H1 (cell line): ENCODE measurements at regions not wholly inside any gene's neighbourhood (a gene's known extent, or its start where the extent isn't known, plus 50 kb on each side); places are given as distances from the start of the nearest gene placed in this dataset.

ENCODE experiments used
- CTCF ChIA-PET: fragments of 300-600 bp; sonication (Branson Sonifier 250); formaldehyde crosslinking; loops from one replicate; lab custom pipeline; 2021; ENCODE audit not compliant: partially characterized antibody; lab: Charles Lee
- POLR2A ChIA-PET: fragments of 300-600 bp; sonication (Branson Sonifier 250); formaldehyde crosslinking; loops from one replicate; lab custom pipeline; 2021; ENCODE audit warnings: inconsistent platforms; ENCODE audit not compliant: partially characterized antibody; lab: Charles Lee
- DNase-seq, 2 experiments: peaks; one replicate each; pipeline versions ENCODE4 v3.0.0 to v3.0.0-alpha.2; 2010 to 2022; ENCODE audit warnings: low spot score in 2 of 2, low read depth in 1 of 2, mixed read lengths in 1 of 2
- FAIRE-seq: peaks from 2 replicates; lab custom pipeline; 2011; peaks lifted over from hg19 to GRCh38; lab: Jason Lieb, UNC
- H2AFZ ChIP-seq: 2 replicates; pipeline ENCODE4 v1.8.1; 2012; ENCODE audit warnings: low read length, inconsistent platforms
- H2AK5ac ChIP-seq: 2 replicates; pipeline ENCODE4 v1.6.1; 2013; ENCODE audit warnings: low read depth, low read length
- H2BK120ac ChIP-seq: replicated peaks from 2 replicates; pipeline ENCODE3; 2013; ENCODE audit warnings: low read depth, low read length, inconsistent platforms
- H2BK12ac ChIP-seq: 2 replicates; pipeline ENCODE4 v1.6.1; 2013; ENCODE audit warnings: low read depth, low read length
- H2BK15ac ChIP-seq: 2 replicates; pipeline ENCODE4 v1.6.1; 2013; ENCODE audit warnings: low read length
- H2BK20ac ChIP-seq: 2 replicates; pipeline ENCODE4 v1.6.1; 2013; ENCODE audit warnings: low read length
- H2BK5ac ChIP-seq: 2 replicates; pipeline ENCODE4 v1.6.1; 2013; ENCODE audit warnings: low read depth, low read length
- H3K14ac ChIP-seq: 2 replicates; pipeline ENCODE4 v1.6.1; 2013; ENCODE audit warnings: inconsistent platforms; ENCODE audit not compliant: insufficient read length
- H3K18ac ChIP-seq: 2 replicates; pipeline ENCODE4 v1.6.1; 2013; ENCODE audit warnings: low read length; ENCODE audit errors: extremely low read depth
- H3K23ac ChIP-seq: 2 replicates; pipeline ENCODE4 v1.6.1; 2013; ENCODE audit warnings: inconsistent platforms; ENCODE audit not compliant: insufficient read length
- H3K23me2 ChIP-seq: 2 replicates; pipeline ENCODE4 v1.6.1; 2013; ENCODE audit warnings: low read depth, low read length
- H3K27ac ChIP-seq: 2 replicates; pipeline ENCODE4 v1.6.1; 2011; ENCODE audit warnings: low read depth, low read length, inconsistent platforms
- H3K27me3 ChIP-seq, 4 experiments: replicated peaks in 1 of 4; 1 replicate in 1 of 4; 2 replicates in 3 of 4; pipeline versions ENCODE4 v1.6.1 to v1.8.1; 2011 to 2013; ENCODE audit warnings: low read length in 3 of 4, mild to moderate bottlenecking in 3 of 4, inconsistent platforms in 2 of 4, mixed read lengths in 2 of 4, moderate library complexity in 1 of 4; ENCODE audit not compliant: control insufficient read depth in 3 of 4, insufficient read depth in 3 of 4; ENCODE audit errors: extremely low read depth in 1 of 4
- H3K36me3 ChIP-seq, 4 experiments: 2 replicates each; pipeline versions ENCODE4 v1.6.1 to v1.8.1; 2011 to 2013; ENCODE audit warnings: mild to moderate bottlenecking in 4 of 4, low read length in 3 of 4, moderate library complexity in 2 of 4, control low read depth in 1 of 4, inconsistent platforms in 1 of 4; ENCODE audit not compliant: insufficient read depth in 4 of 4, control insufficient read depth in 2 of 4
- H3K4ac ChIP-seq: replicated peaks from 2 replicates; pipeline ENCODE3; 2013; ENCODE audit warnings: low read length, low read depth, mixed read lengths, inconsistent platforms; ENCODE audit not compliant: insufficient read length
- H3K4me1 ChIP-seq, 4 experiments: replicated peaks in 1 of 4; 1 replicate in 1 of 4; 2 replicates in 3 of 4; pipeline versions ENCODE4 v1.6.1 to v1.8.1; 2011 to 2013; ENCODE audit warnings: low read length in 3 of 4, inconsistent platforms in 2 of 4, mixed read lengths in 1 of 4; ENCODE audit not compliant: insufficient read depth in 4 of 4, control insufficient read depth in 3 of 4
- H3K4me2 ChIP-seq, 2 experiments: 2 replicates each; pipeline versions ENCODE4 v1.6.1 to v1.8.1; 2011 to 2013; ENCODE audit warnings: low read depth in 2 of 2, low read length in 2 of 2, control low read depth in 1 of 2, inconsistent platforms in 1 of 2, mild to moderate bottlenecking in 1 of 2; ENCODE audit not compliant: insufficient read depth in 1 of 2
- H3K4me3 ChIP-seq, 4 experiments: fragments of 200-600, 300-600 bp in 1 of 4; sonication (generic), shearing (Covaris generic), sonication (Bioruptor Twin) in 1 of 4; 2 replicates each; pipeline versions ENCODE4 v1.5.1 to v1.8.1; 2011 to 2016; ENCODE audit warnings: low read length in 4 of 4, low read depth in 3 of 4, control low read depth in 2 of 4, inconsistent platforms in 2 of 4, mild to moderate bottlenecking in 2 of 4, mixed read lengths in 1 of 4, moderate library complexity in 1 of 4; ENCODE audit not compliant: insufficient read depth in 2 of 4; ENCODE audit errors: extremely low read depth in 1 of 4
- H3K56ac ChIP-seq: replicated peaks from 2 replicates; pipeline ENCODE3; 2013; ENCODE audit warnings: low read depth, mild to moderate bottlenecking, mixed read lengths, low read length, inconsistent platforms; ENCODE audit not compliant: insufficient read length
- H3K79me1 ChIP-seq: 2 replicates; pipeline ENCODE4 v1.6.1; 2013; ENCODE audit warnings: low read depth, low read length, control low read depth
- H3K79me2 ChIP-seq, 2 experiments: 2 replicates each; pipeline versions ENCODE4 v1.6.1 to v1.8.1; 2012 to 2013; ENCODE audit warnings: low read length in 2 of 2, mild to moderate bottlenecking in 2 of 2, inconsistent platforms in 1 of 2; ENCODE audit not compliant: insufficient read depth in 2 of 2, control insufficient read depth in 1 of 2
- H3K9ac ChIP-seq, 4 experiments: replicated peaks in 1 of 4; 1 replicate in 1 of 4; 2 replicates in 3 of 4; pipeline versions ENCODE4 v1.6.1 to v1.8.1; 2011 to 2013; ENCODE audit warnings: low read depth in 3 of 4, low read length in 3 of 4, control low read depth in 2 of 4, mild to moderate bottlenecking in 2 of 4, moderate library complexity in 2 of 4, inconsistent platforms in 1 of 4; ENCODE audit errors: extremely low read depth in 1 of 4
- H3K9me3 ChIP-seq, 2 experiments: 2 replicates each; pipeline versions ENCODE4 v1.6.1 to v1.8.1; 2012 to 2013; ENCODE audit warnings: mild to moderate bottlenecking in 2 of 2, moderate library complexity in 2 of 2, control low read depth in 1 of 2, inconsistent platforms in 1 of 2, low read depth in 1 of 2, low read length in 1 of 2, mixed read lengths in 1 of 2; ENCODE audit not compliant: insufficient read depth in 2 of 2
- H4K20me1 ChIP-seq, 2 experiments: replicated peaks in 1 of 2; 2 replicates each; pipeline versions ENCODE3 to v1.8.1; 2011 to 2013; ENCODE audit warnings: inconsistent platforms in 2 of 2, low read length in 2 of 2, mild to moderate bottlenecking in 1 of 2; ENCODE audit not compliant: insufficient read depth in 2 of 2, control insufficient read depth in 1 of 2
- H4K5ac ChIP-seq: 2 replicates; pipeline ENCODE4 v1.6.1; 2013; ENCODE audit warnings: low read length, low read depth, mixed read lengths, inconsistent platforms; ENCODE audit not compliant: insufficient read length
- H4K8ac ChIP-seq: 2 replicates; pipeline ENCODE4 v1.8.0; 2013; ENCODE audit warnings: mild to moderate bottlenecking, moderate library complexity, low read length, inconsistent platforms; ENCODE audit not compliant: insufficient read depth; ENCODE audit errors: extremely low read depth
- H4K91ac ChIP-seq: replicated peaks from 2 replicates; pipeline ENCODE3; 2013; ENCODE audit warnings: low read length, mixed read lengths, inconsistent platforms; ENCODE audit not compliant: insufficient read length
- POLR2AphosphoS5 ChIP-seq: IDR thresholded peaks from 2 replicates; pipeline ENCODE4 v1.6.1; 2011; ENCODE audit warnings: low read depth, low read length
- RFX5 ChIP-seq: IDR thresholded peaks from 2 replicates; pipeline ENCODE4 v1.6.1; 2011; ENCODE audit warnings: low read depth, low read length, improper control_type of control experiment, borderline replicate concordance
- RNF2 ChIP-seq: fragments of 200-900, 300-1000 bp; sonication (generic); IDR thresholded peaks from 2 replicates; pipeline ENCODE4 v1.7.1; 2016; ENCODE audit warnings: borderline replicate concordance, low read depth, mild to moderate bottlenecking, antibody characterized with exemption, low read length; ENCODE audit not compliant: poor library complexity, severe bottlenecking; ENCODE audit errors: missing control alignments
- WGBS, 2 experiments: shearing (Covaris generic) in 1 of 2; methylation state at CpG; one replicate each; pipeline versions ENCODE4 v1.1.6 to v1.1.7; 2013 to 2015; ENCODE audit warnings: low lambda C conversion rate in 2 of 2, mixed read lengths in 2 of 2, inconsistent platforms in 1 of 2, low coverage in 1 of 2, missing lambda C conversion rate in 1 of 2; ENCODE audit not compliant: insufficient replicate concordance in 2 of 2, insufficient coverage in 1 of 2, insufficient read length in 1 of 2; ENCODE audit errors: extremely low coverage in 1 of 2, missing lambda C conversion rate in 1 of 2; 5-methylcytosine and 5-hydroxymethylcytosine counted together

DNA sequence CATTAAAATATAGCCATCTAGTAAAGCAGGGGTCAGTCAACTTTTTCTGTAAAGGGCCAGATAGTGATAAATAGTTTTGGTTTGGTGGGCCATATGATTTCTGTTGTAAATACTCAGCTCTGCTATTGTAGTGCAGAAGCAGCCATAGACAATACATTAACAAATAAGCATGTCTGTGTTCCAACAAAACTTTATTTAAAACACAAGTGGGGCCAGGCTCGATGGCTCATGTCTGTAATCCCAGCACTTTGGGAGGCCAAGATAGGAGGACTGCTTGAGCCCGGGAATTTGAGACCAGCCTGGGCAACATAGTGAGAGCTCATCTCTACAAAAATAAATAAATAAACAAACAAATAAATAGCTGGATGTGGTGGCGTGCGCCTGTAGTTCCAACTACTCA is 60.8 kb upstream of the TANC2 start:
- CTCF ChIA-PET, result interaction anchor here (0.6 to 2.0 kb wide), 3 partner anchors 20 to 1286 kb away, joined by 3 to 5 read pairs (median 3); no protein-coding TSS in a partner anchor
- Histone ChIP-seq H2BK12ac (no peak overlapping the region), H4K5ac (no peak overlapping the region), H2BK120ac (no peak overlapping the region), H4K20me1 (no peaks in the 10 kb centered on the region), H3K36me3 (no peaks in the 10 kb centered on the region), H3K14ac (no peak overlapping the region), H2BK20ac (no peak overlapping the region), H2BK15ac (no peak overlapping the region), H3K23ac (no peak overlapping the region), H2AFZ (no peak overlapping the region), H3K23me2 (no peaks in the 10 kb centered on the region), H3K4ac (no peak overlapping the region), H4K91ac (no peak overlapping the region), H3K56ac (no peak overlapping the region), H3K79me2 (no peaks in the 10 kb centered on the region), H3K9me3 (no peaks in the 10 kb centered on the region), H3K4me1 (peaks cover 0 to 6% (median 0%) of the 10 kb centered on the region in 4 experiments; a peak in 1 of 7 replicates), H3K9ac (no peak overlapping the region), H3K18ac (no peak overlapping the region), H3K4me3 (no peak overlapping the region), H4K8ac (no peak overlapping the region), H3K27ac (no peak overlapping the region), H3K79me1 (no peaks in the 10 kb centered on the region), H2AK5ac (no peak overlapping the region), H2BK5ac (no peak overlapping the region), H3K4me2 (no peak overlapping the region), H3K27me3 (no peaks in the 10 kb centered on the region)
- no peak for TF ChIP-seq RFX5
- TF ChIP-seq POLR2AphosphoS5, result no peak
- TF ChIP-seq RNF2, result no peak
- no peak for DNase-seq
- POLR2A ChIA-PET, result interaction anchor here (1.0 kb wide), 1 partner anchor 71 kb away, joined by 3 read pairs; no protein-coding TSS in a partner anchor
- 72% methylated on average over 4 of the region's 4 CpGs; no CpG with 5 or more reads in 1 of the 2 experiments for WGBS, 2 experiments
- FAIRE-seq, result no peak
